Stomach (tissue), 4 donors: ENCODE measurements at regions not wholly inside any gene's neighbourhood (a gene's known extent, or its start where the extent isn't known, plus 50 kb on each side); places are given as distances from the start of the nearest gene placed in this dataset.

Source experiments
- CTCF ChIP-seq, 7 experiments: fragments of 450-650 bp in 4 of 7; fragments of 200-600 bp in 3 of 7; sonication (generic) in 3 of 7; IDR thresholded peaks; one replicate each; pipeline ENCODE4 v1.5.1; 2016 to 2019; ENCODE audit warnings: antibody characterized with exemption in 7 of 7, control low read depth in 2 of 7, mild to moderate bottlenecking in 1 of 7
- POLR2A ChIP-seq, 4 donors: fragments of 450-650 bp; IDR thresholded peaks; one replicate each; pipeline ENCODE4 v1.6.1; 2016; ENCODE audit warnings: antibody characterized with exemption in 4 of 4, control low read depth in 2 of 4, mild to moderate bottlenecking in 1 of 4, moderate library complexity in 1 of 4

GRCh38 chr18:67081482-67082211 is 434.9 kb downstream of the DSEL start:
- TF ChIP-seq POLR2A (IDR thresholded peaks at IDR 0.05) (no peak), CTCF (IDR thresholded peaks at IDR 0.05) (no peak)
